Activated CD8-positive, alpha-beta T cell treated with anti-CD3 and anti-CD28 coated beads for 36 hours (primary cell): ENCODE measurements at regions not wholly inside any gene's neighbourhood (a gene's known extent, or its start where the extent isn't known, plus 50 kb on each side); places are given as distances from the start of the nearest gene placed in this dataset.
A peak's percentile ranks its signal among the peaks of the same experiment; 100 is the strongest.

ENCODE experiments used
- ATAC-seq: fragments of 200-7000 bp; cut with Tn5 transposase; one replicate; pipeline ENCODE4 v1.10.0; 2021; ENCODE audit warnings: mild to moderate bottlenecking, moderate library complexity
- CTCF ChIA-PET: fragments of 350-600 bp; sonication (Branson Sonifier 250); formaldehyde crosslinking; loops from one replicate; lab custom pipeline; 2021; ENCODE audit warnings: antibody characterized with exemption; lab: Charles Lee
- POLR2A ChIA-PET: fragments of 350-600 bp; sonication (Branson Sonifier 250); formaldehyde crosslinking; loops from one replicate; lab custom pipeline; 2021; ENCODE audit warnings: antibody characterized with exemption; lab: Charles Lee
- DNase-seq: peaks from one replicate; pipeline ENCODE4 v3.0.0-alpha.2; 2020
- H3K27ac Mint-ChIP-seq: one replicate; pipeline ENCODE4 v1.8.0; 2021; ENCODE audit warnings: mild to moderate bottlenecking, mixed read lengths
- H3K27me3 Mint-ChIP-seq: one replicate; pipeline ENCODE4 v1.8.0; 2021; ENCODE audit warnings: mixed read lengths
- H3K36me3 Mint-ChIP-seq: one replicate; pipeline ENCODE4 v1.8.0; 2021; ENCODE audit warnings: low read depth, mixed read lengths
- H3K4me1 Mint-ChIP-seq: one replicate; pipeline ENCODE4 v1.8.0; 2021; ENCODE audit warnings: low read depth, mixed read lengths
- H3K4me3 Mint-ChIP-seq: one replicate; pipeline ENCODE4 v1.8.0; 2021; ENCODE audit warnings: mild to moderate bottlenecking, moderate library complexity, mixed read lengths
- H3K9me3 Mint-ChIP-seq: one replicate; pipeline ENCODE4 v1.8.0; 2021; ENCODE audit warnings: mixed read lengths
- intact Hi-C: fragments of 100-400 bp; cut with micrococcal nuclease; formaldehyde crosslinking; loops from one replicate; pipeline ENCODE4 v1.10.0; 2022
- TF ChIP-seq, protein P1 (sequence below): fragments of 200-600 bp; IDR thresholded peaks from one replicate; pipeline ENCODE4 v1.8.0; 2022; ENCODE audit warnings: antibody characterized with exemption, mild to moderate bottlenecking

DNA sequence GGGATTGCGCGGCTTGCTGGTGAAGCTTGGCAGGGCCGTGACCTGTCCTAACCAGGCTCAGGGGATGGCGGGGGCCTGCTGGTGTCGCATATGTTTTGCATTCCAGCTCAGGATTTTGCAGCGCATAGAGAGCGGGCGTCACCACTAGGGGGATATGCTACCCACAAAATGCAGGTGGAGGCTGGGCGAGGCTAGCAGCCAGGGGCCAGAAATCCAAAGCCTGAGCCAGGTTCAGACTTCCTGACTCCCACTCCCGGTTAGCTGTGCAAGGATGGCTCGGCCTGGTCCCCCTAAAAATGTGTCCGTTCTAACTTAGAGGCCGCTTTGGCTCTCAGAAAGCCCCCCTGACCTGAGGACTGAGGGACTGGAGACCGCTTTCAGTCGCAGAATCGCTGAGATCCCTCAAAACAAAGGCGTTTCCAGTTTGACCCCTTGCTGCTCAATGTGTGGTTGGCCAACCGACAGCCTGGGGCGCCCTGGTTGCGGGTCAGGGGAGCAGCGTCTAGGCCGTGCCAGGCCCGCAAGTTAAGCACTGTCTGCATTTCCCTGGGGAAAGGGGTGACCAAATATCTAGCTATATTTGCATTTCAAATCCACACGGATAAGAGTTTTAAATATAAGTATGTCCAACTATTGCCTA, 361.1 kb upstream of the AMELY start:
- TF ChIP-seq, protein P1, sequence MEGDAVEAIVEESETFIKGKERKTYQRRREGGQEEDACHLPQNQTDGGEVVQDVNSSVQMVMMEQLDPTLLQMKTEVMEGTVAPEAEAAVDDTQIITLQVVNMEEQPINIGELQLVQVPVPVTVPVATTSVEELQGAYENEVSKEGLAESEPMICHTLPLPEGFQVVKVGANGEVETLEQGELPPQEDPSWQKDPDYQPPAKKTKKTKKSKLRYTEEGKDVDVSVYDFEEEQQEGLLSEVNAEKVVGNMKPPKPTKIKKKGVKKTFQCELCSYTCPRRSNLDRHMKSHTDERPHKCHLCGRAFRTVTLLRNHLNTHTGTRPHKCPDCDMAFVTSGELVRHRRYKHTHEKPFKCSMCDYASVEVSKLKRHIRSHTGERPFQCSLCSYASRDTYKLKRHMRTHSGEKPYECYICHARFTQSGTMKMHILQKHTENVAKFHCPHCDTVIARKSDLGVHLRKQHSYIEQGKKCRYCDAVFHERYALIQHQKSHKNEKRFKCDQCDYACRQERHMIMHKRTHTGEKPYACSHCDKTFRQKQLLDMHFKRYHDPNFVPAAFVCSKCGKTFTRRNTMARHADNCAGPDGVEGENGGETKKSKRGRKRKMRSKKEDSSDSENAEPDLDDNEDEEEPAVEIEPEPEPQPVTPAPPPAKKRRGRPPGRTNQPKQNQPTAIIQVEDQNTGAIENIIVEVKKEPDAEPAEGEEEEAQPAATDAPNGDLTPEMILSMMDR, result peak; percentile 33
- POLR2A ChIA-PET, result interaction anchor here (1.0 to 2.2 kb wide), 4 partner anchors 8 to 23 kb away, joined by 3 to 5 read pairs (median 4); no protein-coding TSS in a partner anchor
- Mint-ChIP-seq H3K4me1 (peaks cover 19% of the 10 kb centered on the region), H3K36me3 (peaks cover 17% of the 10 kb centered on the region), H3K9me3 (no peaks in the 10 kb centered on the region), H3K27me3 (no peaks in the 10 kb centered on the region), H3K27ac (peak overlapping the region; percentile 97), H3K4me3 (peak overlapping the region; percentile 91)
- ATAC-seq, result peak; percentile 22
- CTCF ChIA-PET, result interaction anchor here (0.7 to 2.0 kb wide), 8 partner anchors 11 to 185 kb away, joined by 3 to 5 read pairs (median 4); no protein-coding TSS in a partner anchor
- peak; percentile 78 for DNase-seq
- intact Hi-C loops, result loop anchor here (10.0 kb wide), 1 partner anchor 52 kb away; no protein-coding TSS in a partner anchor

DNA sequence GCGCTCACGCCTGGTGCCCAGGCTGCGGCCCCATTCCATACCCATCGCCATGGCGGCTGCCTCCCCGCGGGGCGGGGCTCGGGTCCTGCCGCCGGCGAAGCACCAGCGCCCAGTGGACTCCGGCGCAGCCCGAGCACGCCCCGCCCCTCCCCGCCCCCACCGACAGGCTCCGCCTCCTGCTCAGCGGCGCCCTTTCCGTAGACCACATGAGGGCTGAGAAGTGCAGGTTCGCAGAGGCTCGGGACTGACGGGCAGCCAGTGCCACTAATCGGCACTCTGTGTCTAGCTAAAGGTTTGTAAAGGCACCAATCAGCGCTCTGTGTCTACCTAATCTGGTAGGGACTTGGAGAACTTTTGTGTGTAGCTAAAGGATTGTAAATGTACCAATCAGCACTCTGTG, 352.2 kb upstream of the AMELY start:
- peaks cover 8% of the 10 kb centered on the region for H3K4me1 Mint-ChIP-seq
- no peaks in the 10 kb centered on the region for H3K9me3 Mint-ChIP-seq
- no peak overlapping the region for H3K27ac Mint-ChIP-seq
- no peak for ATAC-seq
- intact Hi-C loops, result loop anchor here (10.0 kb wide), 1 partner anchor 59 kb away; no protein-coding TSS in a partner anchor
- ChIA-PET CTCF (no interaction called here), POLR2A (interaction anchor here (0.6 kb wide), 1 partner anchor 10 kb away, joined by 3 read pairs; no protein-coding TSS in a partner anchor)
- TF ChIP-seq, protein P1, result no peak
- H3K4me3 Mint-ChIP-seq, result no peak overlapping the region
- no peak for DNase-seq
- H3K36me3 Mint-ChIP-seq, result no peaks in the 10 kb centered on the region
- H3K27me3 Mint-ChIP-seq, result no peaks in the 10 kb centered on the region

DNA sequence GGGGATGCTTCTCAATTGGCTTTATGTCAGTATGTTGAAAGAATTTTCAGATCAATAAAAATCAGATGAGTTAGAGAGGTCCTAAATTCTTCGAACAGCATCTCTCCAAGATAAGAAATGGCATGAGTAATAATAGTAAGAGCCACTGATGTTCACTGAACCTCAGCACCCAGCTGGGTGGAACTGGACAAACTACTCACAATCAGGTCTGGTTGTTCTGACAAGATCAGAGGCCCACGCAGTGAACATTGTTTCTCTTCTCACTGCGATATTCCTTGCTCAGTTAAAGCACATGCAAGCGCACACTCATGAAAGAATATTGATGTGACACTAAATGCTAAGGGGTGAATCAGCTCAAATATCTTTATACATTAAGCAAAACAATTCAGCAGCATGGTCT, 351.0 kb upstream of the AMELY start:
- no peak for DNase-seq

DNA sequence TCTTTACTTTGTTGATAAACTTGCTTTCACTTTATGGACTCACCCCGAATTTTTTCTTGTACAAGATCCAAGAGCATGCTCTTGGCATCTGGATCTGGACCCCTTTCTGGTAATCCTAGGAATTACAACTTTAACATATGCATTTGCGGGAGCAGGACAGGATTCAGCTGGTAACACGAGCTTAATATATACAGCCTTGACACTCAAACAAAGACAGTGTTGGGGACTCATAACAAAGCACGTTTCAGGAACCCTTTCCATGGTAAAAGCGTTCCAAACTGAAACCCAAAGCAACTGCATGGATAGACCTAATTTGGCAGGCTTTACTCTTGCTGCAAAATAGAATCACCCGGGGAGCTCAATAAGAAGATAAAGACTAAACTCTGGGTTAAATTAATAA, 349.7 kb upstream of the AMELY start:
- Mint-ChIP-seq H3K27me3 (no peaks in the 10 kb centered on the region), H3K4me3 (no peak overlapping the region), H3K4me1 (peaks cover 4% of the 10 kb centered on the region), H3K36me3 (no peaks in the 10 kb centered on the region), H3K27ac (no peak overlapping the region), H3K9me3 (peaks cover 5% of the 10 kb centered on the region)
- DNase-seq, result no peak
- intact Hi-C loops, result loop anchor here (10.0 kb wide), 1 partner anchor 56 kb away; no protein-coding TSS in a partner anchor
- ATAC-seq, result no peak
- CTCF ChIA-PET, result no interaction called here
- TF ChIP-seq, protein P1, result no peak
- POLR2A ChIA-PET, result no interaction called here

More for the DNA sequence above, 351.0 kb upstream of the AMELY start:
- H3K9me3 Mint-ChIP-seq, result peaks cover 4% of the 10 kb centered on the region
- H3K27me3 Mint-ChIP-seq, result no peaks in the 10 kb centered on the region
- intact Hi-C loops, result loop anchor here (10.0 kb wide), 1 partner anchor 58 kb away; no protein-coding TSS in a partner anchor
- POLR2A ChIA-PET, result no interaction called here
- CTCF ChIA-PET, result no interaction called here
- no peak overlapping the region for H3K27ac Mint-ChIP-seq
- no peak for ATAC-seq
- no peaks in the 10 kb centered on the region for H3K36me3 Mint-ChIP-seq
- no peak overlapping the region for H3K4me3 Mint-ChIP-seq
- TF ChIP-seq, protein P1, result no peak
- peaks cover 4% of the 10 kb centered on the region for H3K4me1 Mint-ChIP-seq

DNA sequence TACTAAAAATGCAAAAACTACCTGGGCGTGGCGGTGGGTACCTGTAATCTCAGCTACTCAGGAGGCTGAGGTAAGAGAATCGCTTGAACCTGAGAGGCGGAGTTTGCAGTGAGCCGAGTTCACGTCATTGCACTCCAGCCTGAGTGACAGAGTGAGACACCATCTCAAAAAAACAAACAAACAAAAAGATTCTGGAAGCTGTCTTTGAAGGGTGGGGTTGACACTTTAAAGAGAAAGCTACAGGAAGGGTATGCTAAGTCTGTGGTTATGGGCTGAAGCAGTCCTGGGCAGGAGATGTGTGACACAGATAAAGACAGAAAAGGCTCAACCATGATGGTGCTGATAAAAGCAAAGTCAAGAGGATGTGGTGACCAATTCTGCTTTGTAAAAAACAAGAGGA, 328.5 kb upstream of the AMELY start:
- TF ChIP-seq, protein P1, result no peak
- peak; percentile 49 for DNase-seq
- H3K9me3 Mint-ChIP-seq, result peaks cover 6% of the 10 kb centered on the region
- peak overlapping the region; percentile 13 for H3K4me3 Mint-ChIP-seq
- H3K4me1 Mint-ChIP-seq, result peaks cover 28% of the 10 kb centered on the region
- peaks cover 1% of the 10 kb centered on the region for H3K36me3 Mint-ChIP-seq
- H3K27ac Mint-ChIP-seq, result peak overlapping the region; percentile 59
- POLR2A ChIA-PET, result no interaction called here
- no peaks in the 10 kb centered on the region for H3K27me3 Mint-ChIP-seq
- peak; percentile 96 for ATAC-seq
- CTCF ChIA-PET, result no interaction called here
- intact Hi-C loops, result no loop called here
